ENCODE measurements at regions not wholly inside any gene's neighbourhood (a gene's known extent, or its start where the extent isn't known, plus 50 kb on each side); places are given as distances from the start of the nearest gene placed in this dataset.

DNA sequence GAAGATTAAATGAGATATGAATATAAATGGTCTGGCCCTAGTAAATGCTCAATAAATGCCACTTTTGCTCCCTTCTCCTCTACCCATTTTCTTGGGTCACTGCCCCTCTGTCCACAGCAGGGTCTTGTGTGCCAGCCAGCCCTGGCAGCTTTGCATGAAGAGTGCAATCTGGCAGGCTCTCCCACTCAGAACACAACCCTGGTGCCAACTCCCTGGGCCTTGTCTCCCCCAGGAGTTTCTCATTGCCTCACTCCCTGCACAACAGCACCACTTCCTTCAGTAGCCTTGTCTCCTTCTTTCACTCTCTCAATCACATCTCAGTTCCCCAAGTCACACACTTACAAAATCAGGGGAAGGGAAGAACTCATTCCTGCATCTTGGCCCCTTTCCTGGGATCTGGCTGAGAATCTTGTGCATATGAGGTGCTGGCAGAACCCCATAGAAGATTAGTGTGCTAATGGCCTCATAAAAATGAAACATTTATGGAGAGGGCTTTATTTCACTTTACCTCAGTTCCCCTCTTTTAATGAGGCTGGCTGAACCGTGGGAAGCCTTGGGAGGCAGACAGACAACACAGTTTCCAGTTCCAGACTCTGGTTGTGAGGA is 445.9 kb upstream of the PROK2 start:
- DNase-seq, result peak in 1 of 14 donors; percentile 16

DNA sequence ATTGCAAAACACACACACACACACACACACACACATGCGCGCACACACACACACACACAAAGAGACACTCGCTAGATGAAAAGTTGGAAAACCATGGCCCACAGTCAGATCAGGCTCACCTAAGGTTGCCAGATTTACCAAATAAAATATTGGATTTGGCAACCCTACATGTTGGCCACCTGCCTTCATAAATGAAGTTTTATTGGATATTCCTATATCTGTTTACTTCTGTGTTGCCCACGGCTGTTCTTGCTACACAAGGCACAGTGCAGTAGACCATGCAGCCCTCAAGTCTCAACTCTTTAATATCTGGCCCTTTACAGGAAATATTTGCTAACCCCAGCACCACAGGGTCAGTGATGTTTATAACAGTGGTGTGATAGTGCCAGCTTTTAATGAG is 445.0 kb upstream of the PROK2 start:
- no peak for DNase-seq

DNA sequence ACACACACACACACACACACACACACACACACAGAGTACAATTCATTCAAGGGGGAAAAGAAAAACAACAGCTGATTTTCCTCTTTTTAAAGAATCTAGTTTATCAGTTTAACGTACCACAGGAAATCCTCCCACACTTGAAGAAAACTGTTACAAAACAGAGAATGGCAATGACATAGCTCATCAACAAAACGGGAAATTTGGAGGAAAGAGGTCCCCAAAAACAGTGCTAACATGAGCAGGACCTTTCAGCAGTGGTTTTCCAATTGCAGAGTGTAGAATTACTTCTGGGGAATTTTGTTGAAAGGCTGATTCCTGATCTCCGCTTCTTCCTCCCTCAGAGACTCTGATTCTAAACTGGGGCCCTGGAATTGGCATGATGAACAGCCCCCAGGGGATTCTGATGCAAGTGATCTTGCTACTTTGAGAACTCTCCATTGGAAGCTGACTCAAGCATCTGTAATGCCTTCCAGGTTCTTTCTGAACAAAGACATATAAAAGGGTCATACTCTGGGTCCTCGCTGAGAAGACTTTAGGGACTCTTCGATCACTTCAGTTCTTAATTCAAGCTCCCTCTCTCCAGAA is 442.6 kb upstream of the PROK2 start:
- no peak for DNase-seq

DNA sequence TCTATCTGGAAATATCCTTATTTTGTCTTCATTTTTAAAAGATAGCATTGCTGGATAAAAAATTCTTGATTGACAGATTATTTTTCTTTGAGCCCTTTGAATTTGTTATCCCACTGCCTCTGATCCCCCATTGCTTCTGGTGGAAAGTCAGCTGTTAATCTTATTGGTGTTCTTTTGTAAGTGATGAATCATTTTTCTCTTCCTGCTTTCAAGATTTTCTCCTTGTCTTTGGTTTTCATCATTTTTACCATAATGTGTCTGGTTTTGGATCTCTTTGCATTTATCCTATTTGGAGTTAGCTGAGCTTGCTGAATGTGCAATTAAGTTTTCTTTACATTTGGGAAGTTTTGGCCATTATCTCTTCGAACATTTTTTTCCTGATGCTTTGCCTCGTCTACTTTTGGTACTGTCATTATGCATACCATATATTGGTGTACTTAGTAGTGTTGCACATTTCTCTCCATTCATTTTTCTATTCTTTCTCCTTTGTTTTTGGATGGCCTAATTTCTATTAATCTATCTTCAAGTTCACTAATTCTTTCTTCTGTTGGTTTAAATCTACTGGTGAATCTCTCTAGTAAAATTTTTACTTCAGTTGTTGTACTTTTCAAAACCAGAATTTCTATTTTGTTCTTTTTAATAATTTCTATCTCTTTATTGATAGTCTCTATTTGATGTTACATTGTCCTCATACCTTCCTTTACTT is 440.0 kb upstream of the PROK2 start:
- DNase-seq, result no peak

DNA sequence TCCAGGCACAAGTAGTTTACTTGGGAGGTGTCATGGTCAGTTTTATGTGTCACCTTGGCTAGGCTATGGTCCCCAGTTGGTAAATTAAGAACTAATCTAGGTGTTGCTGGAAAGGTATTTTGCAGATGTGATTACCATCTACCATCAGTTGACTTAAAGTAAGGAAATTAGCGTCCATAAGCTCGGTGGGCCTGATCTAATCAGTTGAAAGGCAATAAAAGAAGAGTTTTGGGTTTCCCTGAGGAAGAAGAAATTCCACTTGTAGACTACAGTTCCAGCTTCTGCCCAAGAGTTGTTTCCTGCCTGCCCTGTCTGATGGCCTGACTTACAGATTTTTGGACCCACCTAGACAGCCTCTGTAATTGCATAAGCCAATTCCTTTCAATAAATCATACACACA is 438.7 kb upstream of the PROK2 start:
- DNase-seq, result no peak

DNA sequence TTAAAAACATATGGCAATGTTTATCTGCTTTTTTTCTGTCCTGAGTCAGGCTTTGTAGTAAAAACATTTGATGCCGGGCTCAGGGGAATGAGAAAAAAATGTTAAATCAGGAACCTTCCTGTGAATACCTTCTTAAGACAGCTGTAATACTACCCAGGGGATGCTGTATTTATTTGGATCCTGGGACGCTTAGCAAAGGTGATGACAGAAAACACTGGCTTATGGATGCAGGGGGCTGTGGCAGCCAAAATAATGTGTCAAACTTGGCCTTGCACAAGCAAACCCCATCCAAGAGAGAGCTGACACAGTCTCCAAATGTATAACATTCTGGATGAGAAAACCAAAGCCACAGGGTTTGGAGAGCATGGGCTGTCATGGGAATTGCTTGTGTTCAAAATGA is 438.2 kb upstream of the PROK2 start:
- no peak for DNase-seq

DNA sequence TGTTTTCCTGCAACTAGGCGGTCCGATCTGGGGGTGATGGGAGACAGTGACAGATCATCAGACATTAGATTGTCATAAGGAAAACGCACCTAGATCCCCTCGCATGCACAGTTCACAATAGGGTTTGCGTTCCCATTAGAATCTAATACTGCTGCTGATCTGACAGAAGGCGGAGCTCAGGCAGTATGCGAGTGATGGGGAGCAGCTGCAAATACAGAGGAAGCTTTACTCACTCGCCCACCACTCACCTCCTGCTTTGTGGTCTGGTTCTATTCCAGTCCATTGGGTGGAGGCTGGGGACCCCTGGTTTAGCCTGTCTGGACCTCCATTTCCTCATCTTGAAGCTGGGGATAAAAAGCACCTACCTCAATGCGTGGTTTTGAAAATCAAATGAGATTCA is 437.5 kb upstream of the PROK2 start:
- DNase-seq, result no peak

DNA sequence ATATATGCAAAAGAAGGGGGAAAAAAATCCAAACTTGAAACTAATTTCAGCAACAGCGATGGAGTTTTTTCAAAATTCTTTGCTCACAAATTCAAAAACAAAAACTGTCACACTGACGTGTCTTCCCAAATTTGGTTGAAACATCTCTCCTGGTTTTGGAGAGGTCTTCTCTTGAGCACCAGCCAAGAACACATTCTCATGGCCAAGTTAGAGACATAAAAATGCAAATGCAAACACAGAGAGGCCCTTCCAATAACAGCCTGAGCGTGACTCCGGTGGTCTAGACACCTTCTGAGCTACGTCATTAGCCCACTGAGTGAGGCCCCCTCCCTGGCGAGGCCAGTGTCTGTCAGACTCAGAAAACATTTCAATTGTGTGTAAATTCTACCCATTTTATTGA is 436.0 kb upstream of the PROK2 start:
- DNase-seq, result no peak

DNA sequence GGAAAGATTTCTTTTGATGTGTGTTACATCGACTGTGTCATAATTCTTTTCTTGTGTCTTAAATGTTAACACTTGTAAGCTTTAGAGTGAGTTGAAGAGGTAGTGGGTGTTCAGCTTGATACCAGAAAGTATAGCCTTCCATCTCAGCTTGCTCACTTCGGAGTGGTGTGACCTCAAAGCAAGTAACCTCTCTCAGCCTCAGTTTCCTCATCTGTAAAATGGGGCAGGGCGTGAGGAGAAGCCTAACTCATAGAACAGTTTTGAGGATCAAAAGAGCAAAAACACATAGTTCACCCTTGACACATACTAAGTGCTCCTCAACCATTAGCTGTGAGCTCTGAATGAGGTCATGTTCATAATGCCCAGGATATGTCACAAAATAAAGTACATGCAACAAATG is 434.8 kb upstream of the PROK2 start:
- no peak for DNase-seq

DNA sequence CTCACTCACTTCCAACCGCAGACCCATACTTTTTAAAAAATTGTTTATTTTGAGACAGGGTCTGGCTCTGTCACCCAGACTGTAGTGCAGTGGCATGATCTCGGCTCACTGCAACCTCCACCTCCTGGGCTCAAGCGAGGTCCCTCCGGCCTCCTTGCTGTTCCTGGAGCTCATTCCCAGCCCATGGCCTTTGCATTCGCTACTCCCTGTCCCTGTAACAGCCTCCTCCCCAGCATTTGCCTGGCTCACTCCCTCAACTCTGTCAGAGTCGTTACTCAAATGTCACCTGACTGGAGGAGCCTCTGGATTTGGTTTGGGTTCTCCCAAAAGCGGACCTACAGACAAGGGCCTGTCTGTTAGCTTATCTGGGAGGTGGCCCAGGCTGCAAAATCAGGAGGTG is 432.6 kb upstream of the PROK2 start:
- no peak for DNase-seq

DNA sequence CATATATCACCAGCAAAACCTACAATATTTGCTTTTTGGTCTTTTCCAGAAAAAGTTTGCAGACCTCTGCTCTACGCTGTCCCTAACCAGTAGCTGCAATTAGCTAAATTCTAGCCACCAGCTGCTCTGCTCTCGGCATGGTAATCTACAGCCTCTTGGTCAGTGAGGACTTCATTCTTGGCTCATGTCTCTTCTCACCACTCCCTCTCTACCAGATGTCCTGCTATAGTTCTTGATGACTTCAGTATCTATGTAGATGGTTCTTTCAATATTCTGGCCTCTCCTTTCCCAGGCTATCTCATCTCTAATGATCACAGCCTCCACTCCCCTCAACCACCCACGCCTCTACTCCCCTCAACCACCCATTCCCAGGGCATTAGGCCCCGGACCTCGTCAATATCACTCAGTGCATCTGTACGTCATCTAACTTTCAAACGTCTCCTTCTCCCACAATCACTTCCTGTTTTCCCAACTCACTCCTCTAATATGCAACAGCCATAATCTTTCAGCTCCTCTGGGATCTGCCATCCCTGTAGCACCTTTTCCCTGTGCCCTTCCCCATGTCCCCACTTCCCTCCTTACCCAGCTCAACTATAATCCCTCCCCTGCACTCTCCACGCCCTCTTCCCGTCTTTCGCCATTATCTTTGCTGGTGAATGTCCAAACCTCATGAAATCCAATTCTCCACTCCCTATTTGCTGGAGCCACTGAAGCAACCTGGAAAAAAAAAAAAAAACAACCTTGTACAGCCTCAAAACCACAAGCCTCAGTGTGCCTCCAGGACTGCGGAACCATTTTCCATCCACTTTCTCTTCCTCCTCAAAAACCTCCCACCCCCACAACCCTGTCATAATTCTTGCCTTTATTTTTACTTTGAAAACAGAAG is 429.4 kb upstream of the PROK2 start:
- no peak for DNase-seq

DNA sequence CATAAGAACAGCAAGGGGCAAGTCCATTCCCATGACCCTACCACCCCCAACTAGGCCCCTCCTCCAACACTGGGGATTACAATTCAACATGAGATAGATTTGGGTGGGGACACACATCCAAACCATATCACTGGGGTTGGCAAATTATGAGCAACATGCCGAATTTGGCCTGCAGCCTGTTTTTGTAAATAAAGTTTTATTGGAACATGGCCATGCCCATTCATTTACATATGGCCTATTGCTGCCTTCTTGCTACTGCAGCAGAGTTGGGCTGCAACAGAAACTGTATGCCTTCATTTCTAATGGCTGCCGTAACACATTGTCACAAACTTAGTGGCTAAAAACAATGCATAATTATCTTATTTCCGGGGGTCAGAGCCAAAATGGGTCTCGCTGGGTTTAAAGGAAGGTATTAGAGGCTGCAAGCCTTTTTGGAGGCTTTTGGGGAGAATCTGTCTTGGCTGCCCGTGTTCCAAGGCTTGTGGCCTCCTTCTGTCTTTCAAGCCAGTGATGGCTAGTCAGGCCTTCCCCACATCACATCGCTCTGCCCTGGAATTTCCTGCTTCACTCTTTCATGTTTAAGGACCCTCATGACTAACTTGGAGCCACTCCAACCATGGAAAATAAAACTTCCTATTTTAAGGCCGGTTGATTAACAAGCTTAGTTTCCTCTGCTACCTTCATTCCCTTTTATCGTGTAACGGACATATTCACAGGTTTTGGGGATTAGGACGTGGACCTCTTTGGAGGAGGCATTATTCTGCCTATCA is 428.5 kb upstream of the PROK2 start:
- no peak for DNase-seq

DNA sequence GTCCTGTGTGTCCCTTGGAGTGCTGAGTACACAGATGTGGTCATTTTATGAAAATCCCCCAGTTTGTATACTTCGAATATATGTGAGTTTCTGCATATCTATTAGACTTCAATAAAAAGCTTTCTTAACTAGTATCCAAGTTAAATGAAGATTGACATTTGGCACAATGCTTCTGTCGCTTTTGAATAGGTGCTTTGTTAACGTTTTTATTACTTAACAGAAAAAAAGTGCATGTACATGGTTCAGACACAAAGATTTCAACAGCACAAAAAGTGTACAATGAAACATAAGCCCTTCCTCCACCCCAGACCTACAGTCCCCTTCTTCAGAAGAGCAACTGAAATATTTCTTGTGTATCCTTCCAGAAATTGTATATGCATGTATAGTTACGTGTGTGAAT is 427.4 kb upstream of the PROK2 start:
- no peak for DNase-seq

DNA sequence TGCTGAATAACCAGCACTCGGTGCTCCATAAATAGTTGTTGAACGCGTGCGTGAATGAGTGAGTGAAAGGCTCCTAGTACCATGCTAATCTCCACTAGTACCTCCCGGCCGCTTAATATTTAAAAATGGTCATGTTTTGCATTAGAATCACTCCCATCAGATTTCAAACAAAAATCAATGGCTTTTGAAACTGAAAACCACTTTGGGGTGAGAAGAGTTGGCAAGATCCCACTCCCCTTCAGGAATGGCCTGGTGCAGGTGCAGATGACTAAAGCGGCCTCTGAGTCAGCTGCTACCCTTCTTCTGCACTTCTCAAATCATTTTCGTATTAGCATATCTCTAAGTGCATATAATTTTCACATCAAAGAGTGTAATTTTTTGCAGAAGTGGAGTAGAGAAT is 425.3 kb upstream of the PROK2 start:
- DNase-seq, result no peak

DNA sequence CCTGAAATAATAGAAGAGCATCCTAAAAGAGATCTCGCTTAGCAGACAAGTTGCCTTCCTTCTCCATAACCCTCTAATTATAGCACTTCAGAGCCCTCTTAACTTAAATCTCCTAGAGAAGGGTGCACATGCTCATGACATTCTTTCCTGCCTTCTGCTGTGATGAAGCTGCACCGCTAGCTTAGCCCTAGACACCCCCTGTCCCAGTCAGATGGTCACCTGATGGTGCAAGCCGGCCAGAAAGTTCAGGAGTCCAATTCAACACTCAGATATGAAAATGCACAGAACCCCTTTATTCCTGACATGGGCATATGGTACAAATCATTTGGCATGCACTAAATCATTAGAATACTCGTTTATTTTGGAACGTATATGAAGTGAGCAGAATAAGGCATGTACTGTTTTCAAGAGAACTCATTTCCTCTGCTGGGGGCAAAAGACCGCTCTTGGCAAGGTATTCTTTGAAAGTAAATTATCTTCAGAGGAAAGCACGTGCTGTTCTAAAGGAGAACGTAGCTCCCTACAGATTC is 420.4 kb upstream of the PROK2 start:
- no peak for DNase-seq

DNA sequence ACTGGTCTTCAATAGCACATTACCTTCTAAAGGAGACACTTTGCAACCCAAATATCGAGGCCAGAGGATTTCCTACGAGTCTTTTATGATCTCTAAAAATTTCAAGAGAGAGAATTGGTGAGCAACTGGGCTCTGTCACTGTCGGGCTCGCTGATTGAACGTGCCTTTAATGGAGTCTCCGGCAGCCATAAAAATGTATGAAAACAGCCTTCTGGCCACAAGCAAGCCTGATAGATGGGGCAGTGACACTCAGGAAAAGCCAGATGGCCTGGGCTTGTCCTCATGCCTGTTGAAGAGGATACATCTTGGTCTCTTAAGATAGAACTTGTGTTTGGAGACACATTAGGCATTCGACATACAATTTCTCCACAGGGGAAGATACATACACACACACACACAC is 419.5 kb upstream of the PROK2 start:
- no peak for DNase-seq

DNA sequence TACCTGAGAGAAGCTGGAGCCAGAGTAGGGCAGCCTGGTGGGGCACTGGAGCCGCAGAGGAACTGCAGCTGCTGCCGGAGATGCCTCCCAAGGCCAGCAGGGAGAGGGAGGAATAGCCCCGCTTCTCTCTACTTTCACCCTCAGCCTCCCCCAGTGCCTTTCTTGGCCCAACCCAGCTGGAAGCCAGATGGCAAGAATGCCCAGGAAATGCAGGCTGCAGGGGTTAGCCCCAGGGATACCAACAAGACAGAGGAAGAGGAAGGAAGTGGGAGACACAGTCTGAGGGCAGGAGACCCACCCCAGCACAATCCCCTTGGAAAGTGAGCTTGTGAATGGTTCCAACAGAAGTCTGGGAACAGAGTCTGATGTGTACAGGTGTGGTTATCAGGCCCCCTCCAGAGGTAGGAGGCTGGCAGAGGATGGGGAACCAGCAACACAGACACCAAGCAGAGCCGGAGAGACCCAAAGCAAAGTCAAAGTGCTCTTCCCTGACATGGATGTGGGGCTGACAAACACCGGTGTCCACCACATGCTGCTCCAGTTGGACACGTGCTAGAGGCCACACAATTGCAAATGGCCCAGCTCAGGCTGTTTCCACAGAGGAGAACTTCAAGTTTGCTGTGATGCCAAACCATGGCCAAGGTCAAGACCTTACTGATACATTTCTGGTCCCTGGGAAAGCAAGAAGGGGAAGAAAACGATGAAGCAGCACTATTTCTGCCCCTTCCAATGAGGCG is 418.8 kb upstream of the PROK2 start:
- DNase-seq, result no peak

DNA sequence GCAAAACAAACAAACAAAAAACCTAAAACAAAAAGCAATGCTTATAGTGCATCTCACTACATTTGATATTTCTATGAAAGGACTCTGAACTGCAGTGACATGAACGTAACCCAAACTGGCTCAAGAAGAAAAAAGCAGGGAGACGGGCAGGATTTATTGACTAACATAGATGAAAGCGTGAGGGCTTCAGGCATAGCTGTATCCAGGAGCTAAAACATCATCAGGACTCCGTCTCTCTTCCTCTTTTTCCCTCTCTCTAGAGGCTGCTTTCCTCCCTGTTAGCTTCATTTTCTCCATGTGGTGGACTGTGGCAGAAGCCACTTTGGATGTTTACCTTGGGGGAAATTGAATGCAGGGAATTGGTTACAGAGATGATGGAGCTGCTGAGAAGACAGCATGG is 418.2 kb upstream of the PROK2 start:
- no peak for DNase-seq

DNA sequence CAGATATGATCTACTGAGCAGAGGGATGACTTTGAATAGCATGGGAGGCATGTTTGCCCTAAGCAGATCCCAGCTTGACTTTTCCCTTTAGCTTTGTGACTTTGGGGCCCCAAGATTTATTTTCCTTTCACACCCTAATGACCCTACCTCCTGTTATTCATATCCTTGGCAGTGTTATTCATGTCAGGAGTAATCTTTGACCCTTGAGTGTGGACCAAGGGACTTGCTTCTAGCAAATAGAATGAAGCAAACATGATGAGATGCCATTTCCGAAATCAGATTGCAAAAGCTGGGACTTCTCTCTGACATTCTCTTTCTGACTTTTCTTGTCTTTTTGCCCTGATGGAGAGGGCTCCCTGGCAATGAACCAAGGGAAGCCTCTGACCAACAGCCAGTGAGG is 415.4 kb upstream of the PROK2 start:
- no peak for DNase-seq

DNA sequence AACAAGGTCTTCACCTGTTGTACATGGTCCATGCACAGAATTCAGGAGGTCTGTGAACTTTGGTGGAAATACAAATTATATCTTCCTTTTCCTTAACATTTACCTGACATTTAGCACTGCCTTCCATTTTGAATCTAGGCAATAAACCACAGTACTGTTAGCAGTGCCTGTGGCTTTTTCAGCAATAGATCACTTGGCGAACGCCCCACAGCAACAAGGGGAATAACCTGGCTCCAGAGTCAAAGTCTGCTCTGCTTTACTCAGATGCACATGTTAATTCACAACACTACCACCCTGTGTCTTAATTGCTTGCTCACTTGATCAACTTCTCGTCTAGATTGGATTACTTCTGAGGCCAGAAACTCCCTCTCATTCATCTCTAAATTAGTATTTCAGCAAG is 414.6 kb upstream of the PROK2 start:
- DNase-seq, result no peak

DNA sequence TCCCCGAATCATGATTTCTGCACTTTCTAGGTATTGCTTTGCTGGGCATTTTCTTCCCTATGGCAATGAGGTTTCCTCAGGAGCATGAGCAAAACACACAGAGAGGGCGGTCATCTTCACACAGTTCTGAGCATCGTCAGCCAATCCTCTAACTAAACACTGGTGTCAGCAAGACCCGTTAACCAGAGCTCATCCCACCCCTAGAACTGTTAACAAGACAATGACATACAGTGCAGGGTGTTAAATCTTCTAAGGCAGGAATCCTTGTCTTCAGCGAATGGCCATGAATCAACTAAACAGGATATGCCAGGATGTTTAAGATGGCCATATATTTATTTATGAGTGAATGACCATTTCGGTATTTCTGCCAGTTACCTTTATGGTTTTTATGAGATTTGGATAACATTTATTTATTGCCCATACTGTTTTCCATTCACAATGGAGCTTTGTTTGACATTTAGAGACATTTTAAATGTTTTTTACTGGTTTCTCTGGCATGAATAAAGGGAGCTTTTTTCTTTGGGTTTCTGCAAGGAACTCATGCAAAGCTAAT is 411.5 kb upstream of the PROK2 start:
- DNase-seq, result no peak
